K562 (cell line): ENCODE measurements at regions not wholly inside any gene's neighbourhood (a gene's known extent, or its start where the extent isn't known, plus 50 kb on each side); places are given as distances from the start of the nearest gene placed in this dataset.

Experiments used
- CBX5 ChIP-seq: IDR thresholded peaks from 2 replicates; pipeline ENCODE4 v1.6.1; 2014; ENCODE audit warnings: low read depth, borderline replicate concordance
- CREB1 ChIP-seq, 2 experiments: sonication (generic) in 1 of 2; formaldehyde crosslinking in 1 of 2; IDR thresholded peaks; 2 replicates each; pipeline versions ENCODE4 v1.6.1 to v1.8.0; 2012 to 2022; ENCODE audit warnings: inconsistent platforms in 1 of 2, mild to moderate bottlenecking in 1 of 2, missing genetic modification reagents in 1 of 2, moderate library complexity in 1 of 2
- EZH2 ChIP-seq: IDR thresholded peaks from 2 replicates; pipeline ENCODE4 v1.6.1; 2012; ENCODE audit warnings: low read depth, mild to moderate bottlenecking, inconsistent platforms, low read length, borderline replicate concordance
- FOXO4 ChIP-seq: fragments of 450-650 bp; formaldehyde crosslinking; IDR thresholded peaks from 2 replicates; pipeline ENCODE4 v1.4.0; 2020; ENCODE audit warnings: mild to moderate bottlenecking, moderate library complexity
- GATA2 ChIP-seq: sonication (generic); formaldehyde crosslinking; IDR thresholded peaks from 2 replicates; pipeline ENCODE4 v1.4.0; 2020; ENCODE audit warnings: mild to moderate bottlenecking, missing genetic modification reagents
- JUN ChIP-seq, 2 experiments: sonication (generic) in 1 of 2; formaldehyde crosslinking in 1 of 2; IDR thresholded peaks; 2 replicates each; pipeline versions ENCODE4 v1.6.1 to v1.8.0; 2012 to 2022; ENCODE audit warnings: borderline replicate concordance in 2 of 2, mild to moderate bottlenecking in 2 of 2, improper control_type of control experiment in 1 of 2, low read depth in 1 of 2, low read length in 1 of 2, missing genetic modification reagents in 1 of 2
- MAZ ChIP-seq, 2 experiments: fragments of 450-650 bp in 1 of 2; sonication (generic) in 1 of 2; formaldehyde crosslinking; IDR thresholded peaks in 1 of 2; conservative IDR thresholded peaks in 1 of 2; 2 replicates each; pipeline versions ENCODE4 v1.4.0 to v1.5.0; 2020; ENCODE audit warnings: mild to moderate bottlenecking in 1 of 2, missing genetic modification reagents in 1 of 2
- RNF219 ChIP-seq: fragments of 250-450 bp; sonication (Bioruptor Pico); IDR thresholded peaks from 2 replicates; pipeline ENCODE4 v1.5.0; 2022; ENCODE audit warnings: mild to moderate bottlenecking
- ZBTB43 ChIP-seq: sonication (generic); formaldehyde crosslinking; IDR thresholded peaks from 2 replicates; pipeline ENCODE4 v1.8.0; 2023; ENCODE audit warnings: mild to moderate bottlenecking, missing genetic modification reagents
- ZKSCAN1 ChIP-seq: fragments of 150-350 bp; IDR thresholded peaks from 2 replicates; pipeline ENCODE4 v1.6.1; 2016; ENCODE audit warnings: low read depth, low read length
- TF ChIP-seq, protein P1 (sequence below), 2 experiments: fragments of 200-800 bp in 1 of 2; sonication (Bioruptor generic) in 1 of 2; sonication (generic) in 1 of 2; formaldehyde crosslinking in 1 of 2; IDR thresholded peaks in 1 of 2; conservative IDR thresholded peaks in 1 of 2; 2 replicates each; pipeline versions ENCODE4 v1.5.0 to v1.6.1; 2016 to 2020; ENCODE audit warnings: missing compliant biosample characterization in 1 of 2, missing genetic modification characterization in 1 of 2, missing genetic modification reagents in 1 of 2
- TF ChIP-seq, protein P2 (sequence below): fragments of 450-650 bp; IDR thresholded peaks from 2 replicates; pipeline ENCODE4 v1.6.1; 2016

DNA sequence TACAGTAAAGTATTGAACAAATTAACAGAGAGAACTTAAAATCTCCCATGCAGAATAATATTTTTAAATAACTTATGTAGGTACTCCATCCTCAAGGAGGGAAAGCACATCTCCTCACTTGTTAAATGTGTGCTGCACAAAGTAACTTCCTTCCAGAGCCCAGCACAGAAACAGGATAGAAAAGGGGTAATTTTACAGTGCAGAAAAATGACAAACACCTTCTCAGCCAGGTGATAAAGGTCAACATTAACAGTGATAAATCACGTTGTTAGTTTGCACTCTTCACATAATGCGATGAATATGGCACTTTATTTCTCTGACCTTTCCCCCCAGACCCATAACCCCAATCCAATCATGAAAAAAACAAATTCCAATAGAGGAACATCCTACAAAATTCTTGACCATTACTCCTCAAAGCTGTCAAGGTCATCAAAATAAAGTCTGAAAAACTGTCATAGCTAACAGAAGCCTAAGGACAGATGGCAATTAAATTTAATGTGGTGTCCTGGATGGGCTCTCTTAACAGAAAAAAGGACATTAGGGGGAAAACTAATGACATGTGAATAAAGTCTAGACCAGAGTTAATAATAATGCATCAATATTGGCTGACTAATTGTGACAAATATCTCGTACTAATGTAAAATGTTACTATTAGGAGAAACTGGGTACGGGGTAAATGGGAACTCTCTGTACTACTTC lies 547.4 kb upstream of the AGA start:
- TF ChIP-seq CBX5 (no peak), EZH2 (no peak), ZKSCAN1 (no peak), RNF219 (no peak), MAZ (CRISPR knock-in tag; conservative IDR thresholded peaks at IDR 0.05 in 1 of 2, IDR thresholded peaks at IDR 0.05 in 1 of 2) (no peak), JUN (IDR thresholded peaks at IDR 0.05; ENCODE audit: borderline replicate concordance, low read depth, low read length) (no peak), JUN (CRISPR knock-in tag; IDR thresholded peaks at IDR 0.05; ENCODE audit: borderline replicate concordance) (no peak), GATA2 (CRISPR knock-in tag) (no peak), CREB1 (IDR thresholded peaks at IDR 0.05) (no peak), CREB1 (CRISPR knock-in tag; IDR thresholded peaks at IDR 0.05) (no peak), FOXO4 (CRISPR knock-in tag) (no peak), ZBTB43 (CRISPR knock-in tag) (no peak)
- TF ChIP-seq, protein P1, sequence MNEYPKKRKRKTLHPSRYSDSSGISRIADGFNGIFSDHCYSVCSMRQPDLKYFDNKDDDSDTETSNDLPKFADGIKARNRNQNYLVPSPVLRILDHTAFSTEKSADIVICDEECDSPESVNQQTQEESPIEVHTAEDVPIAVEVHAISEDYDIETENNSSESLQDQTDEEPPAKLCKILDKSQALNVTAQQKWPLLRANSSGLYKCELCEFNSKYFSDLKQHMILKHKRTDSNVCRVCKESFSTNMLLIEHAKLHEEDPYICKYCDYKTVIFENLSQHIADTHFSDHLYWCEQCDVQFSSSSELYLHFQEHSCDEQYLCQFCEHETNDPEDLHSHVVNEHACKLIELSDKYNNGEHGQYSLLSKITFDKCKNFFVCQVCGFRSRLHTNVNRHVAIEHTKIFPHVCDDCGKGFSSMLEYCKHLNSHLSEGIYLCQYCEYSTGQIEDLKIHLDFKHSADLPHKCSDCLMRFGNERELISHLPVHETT (CRISPR knock-in tag; conservative IDR thresholded peaks at IDR 0.05 in 1 of 2, IDR thresholded peaks at IDR 0.05 in 1 of 2) = no peak
- TF ChIP-seq, protein P2, sequence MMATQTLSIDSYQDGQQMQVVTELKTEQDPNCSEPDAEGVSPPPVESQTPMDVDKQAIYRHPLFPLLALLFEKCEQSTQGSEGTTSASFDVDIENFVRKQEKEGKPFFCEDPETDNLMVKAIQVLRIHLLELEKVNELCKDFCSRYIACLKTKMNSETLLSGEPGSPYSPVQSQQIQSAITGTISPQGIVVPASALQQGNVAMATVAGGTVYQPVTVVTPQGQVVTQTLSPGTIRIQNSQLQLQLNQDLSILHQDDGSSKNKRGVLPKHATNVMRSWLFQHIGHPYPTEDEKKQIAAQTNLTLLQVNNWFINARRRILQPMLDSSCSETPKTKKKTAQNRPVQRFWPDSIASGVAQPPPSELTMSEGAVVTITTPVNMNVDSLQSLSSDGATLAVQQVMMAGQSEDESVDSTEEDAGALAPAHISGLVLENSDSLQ = no peak
